K562 (cell line): ENCODE measurements at regions not wholly inside any gene's neighbourhood (a gene's known extent, or its start where the extent isn't known, plus 50 kb on each side); places are given as distances from the start of the nearest gene placed in this dataset.

Experiments
- ATAC-seq: fragments of 200-7000 bp; cut with Tn5 transposase; 3 replicates; pipeline ENCODE4 v1.9.1; 2020; ENCODE audit warnings: moderate library complexity
- BruUV-seq: library from RNA; stranded (reverse); fragments of 400-500 nt; replicated peaks from 2 replicates; lab custom pipeline; 2021; lab: Mats Ljungman, UMichigan
- CTCF ChIA-PET: fragments of 300-600 bp; formaldehyde crosslinking; extraction: SDS; loops from one replicate; lab custom pipeline; 2021; ENCODE audit warnings: low intra/inter-chr PET ratio; lab: Yijun Ruan, JAX
- POLR2A ChIA-PET: fragments of 300-600, 350-650 bp; sonication (Branson Sonifier 250); formaldehyde crosslinking; extraction: SDS; loops from one replicate; lab custom pipeline; 2021; ENCODE audit warnings: antibody characterized with exemption, inconsistent platforms; lab: Yijun Ruan, JAX
- DNase-seq, 4 experiments: peaks; one replicate each; pipeline versions ENCODE4 v3.0.0 to v3.0.0-alpha.2; 2011 to 2018; ENCODE audit warnings: low spot score in 3 of 4, mixed read lengths in 3 of 4; ENCODE audit errors: extremely low read depth in 1 of 4
- FAIRE-seq: peaks from 2 replicates; lab custom pipeline; 2011; peaks lifted over from hg19 to GRCh38; lab: Jason Lieb, UNC
- H2AFZ ChIP-seq: 2 replicates; pipeline ENCODE4 v1.6.0; 2011; ENCODE audit warnings: low read depth, low read length, control low read depth, inconsistent platforms
- H3K27ac ChIP-seq: fragments of 200-600 bp; 3 replicates; pipeline ENCODE4 v1.8.0; 2011; ENCODE audit warnings: low read depth, mild to moderate bottlenecking, control low read depth, inconsistent platforms, low read length, moderate library complexity, mixed read lengths; ENCODE audit errors: extremely low read depth
- H3K27me3 ChIP-seq, 2 experiments: fragments of 300-600 bp in 1 of 2; 2 replicates in 1 of 2; 3 replicates in 1 of 2; pipeline versions ENCODE4 v1.6.0 to v1.8.0; 2011; ENCODE audit warnings: inconsistent platforms in 2 of 2, low read length in 2 of 2, mild to moderate bottlenecking in 1 of 2, mixed read lengths in 1 of 2, moderate library complexity in 1 of 2; ENCODE audit not compliant: control insufficient read depth in 2 of 2, insufficient read depth in 2 of 2
- H3K36me3 ChIP-seq: fragments of 300-600 bp; 3 replicates; pipeline ENCODE4 v1.8.0; 2011; ENCODE audit warnings: mild to moderate bottlenecking, low read length, inconsistent platforms; ENCODE audit not compliant: control insufficient read depth, insufficient read depth
- H3K4me1 ChIP-seq, 2 experiments: fragments of 200-600 bp in 1 of 2; replicated peaks in 1 of 2; 2 replicates in 1 of 2; 3 replicates in 1 of 2; pipeline versions ENCODE4 v1.5.1 to v1.8.0; 2011; ENCODE audit warnings: inconsistent platforms in 2 of 2, low read length in 2 of 2, mild to moderate bottlenecking in 1 of 2, mixed read lengths in 1 of 2, moderate library complexity in 1 of 2; ENCODE audit not compliant: control insufficient read depth in 2 of 2, insufficient read depth in 2 of 2
- H3K4me2 ChIP-seq: 2 replicates; pipeline ENCODE4 v1.6.1; 2011; ENCODE audit warnings: low read length, control low read depth, inconsistent platforms, mixed read lengths; ENCODE audit not compliant: insufficient read depth
- H3K4me3 ChIP-seq: fragments of 200-600 bp; sonication (generic), shearing (Covaris generic); 2 replicates; pipeline ENCODE4 v1.5.1; 2016; ENCODE audit warnings: control low read depth, inconsistent platforms
- H3K79me2 ChIP-seq: fragments of 200-600 bp; 3 replicates; pipeline ENCODE4 v1.8.0; 2011; ENCODE audit warnings: low read length, inconsistent platforms; ENCODE audit not compliant: control insufficient read depth, insufficient read depth
- H3K9ac ChIP-seq, 2 experiments: 2 replicates each; pipeline versions ENCODE4 v1.6.0 to v1.6.1; 2011; ENCODE audit warnings: low read depth in 2 of 2, low read length in 2 of 2, control low read depth in 1 of 2, inconsistent platforms in 1 of 2, mild to moderate bottlenecking in 1 of 2, mixed read lengths in 1 of 2; ENCODE audit not compliant: insufficient read depth in 1 of 2
- H3K9me1 ChIP-seq: one replicate; pipeline ENCODE4 v1.6.0; 2011; ENCODE audit warnings: inconsistent platforms, mild to moderate bottlenecking, low read length, moderate library complexity; ENCODE audit not compliant: control insufficient read depth, insufficient read depth
- H3K9me3 ChIP-seq: replicated peaks from 2 replicates; pipeline ENCODE4 v1.5.1; 2011; ENCODE audit warnings: low read depth, low read length, inconsistent platforms; ENCODE audit not compliant: control insufficient read depth, insufficient read depth
- H4K20me1 ChIP-seq: replicated peaks from 2 replicates; pipeline ENCODE4 v1.6.1; 2011; ENCODE audit warnings: low read length, inconsistent platforms, mixed read lengths; ENCODE audit not compliant: control insufficient read depth, insufficient read depth
- HDAC2 ChIP-seq: fragments of 450-650 bp; IDR thresholded peaks from 2 replicates; pipeline ENCODE4 v1.6.1; 2016; ENCODE audit warnings: mild to moderate bottlenecking
- HMGN3 ChIP-seq: IDR thresholded peaks from 2 replicates; pipeline ENCODE4 v1.6.1; 2011; ENCODE audit warnings: borderline replicate concordance, low read depth, mild to moderate bottlenecking, mixed read lengths, low read length; ENCODE audit not compliant: insufficient read length; ENCODE audit errors: extremely low read depth
- HNRNPH1 ChIP-seq: fragments of 200-400 bp; formaldehyde crosslinking; optimal IDR thresholded peaks from 2 replicates; pipeline ENCODE3; 2017; ENCODE audit warnings: low read depth, mild to moderate bottlenecking, low read length, moderate library complexity
- MECOM ChIP-seq: fragments of 250-450 bp; sonication (Bioruptor Pico); IDR thresholded peaks from 2 replicates; pipeline ENCODE4 v1.8.0; 2022; ENCODE audit warnings: inconsistent platforms
- PML ChIP-seq: IDR thresholded peaks from 2 replicates; pipeline ENCODE4 v1.6.1; 2012; ENCODE audit warnings: low read length, inconsistent platforms
- RBM15 ChIP-seq: fragments of 200-400 bp; formaldehyde crosslinking; IDR thresholded peaks from 2 replicates; pipeline ENCODE4 v1.6.1; 2018; ENCODE audit warnings: mild to moderate bottlenecking, low read length, moderate library complexity; ENCODE audit not compliant: insufficient read depth
- XRCC3 ChIP-seq: fragments of 450-650 bp; IDR thresholded peaks from 2 replicates; pipeline ENCODE4 v1.6.1; 2017; ENCODE audit warnings: mild to moderate bottlenecking, moderate library complexity
- ZBED1 ChIP-seq: IDR thresholded peaks from 2 replicates; pipeline ENCODE4 v1.6.1; 2014
- ZNF197 ChIP-seq: fragments of 200-800 bp; sonication (Bioruptor generic); IDR thresholded peaks from 2 replicates; pipeline ENCODE4 v1.6.1; 2016; ENCODE audit warnings: low read depth, missing genetic modification characterization, missing compliant biosample characterization
- ZNF274 ChIP-seq: IDR thresholded peaks from 2 replicates; pipeline ENCODE4 v1.6.1; 2011; ENCODE audit warnings: low read depth, mild to moderate bottlenecking, low read length, moderate library complexity, borderline replicate concordance
- ZNF41 ChIP-seq: fragments of 250-450 bp; sonication (Bioruptor Pico); conservative IDR thresholded peaks from 2 replicates; pipeline ENCODE4 v1.4.0; 2020; ENCODE audit warnings: mild to moderate bottlenecking
- WGBS: fragments of 100-300 bp; shearing (Covaris generic); methylation state at CpG from one replicate; pipeline ENCODE4 v1.1.6; 2016; ENCODE audit warnings: low coverage, mixed read lengths; ENCODE audit not compliant: insufficient coverage; ENCODE audit errors: missing lambda C conversion rate; 5-methylcytosine and 5-hydroxymethylcytosine counted together
- in situ Hi-C: fragments of 300-500 bp; cut with MboI; formaldehyde crosslinking; loops from 4 replicates; pipeline ENCODE4 v1.15.0; 2018; ENCODE audit warnings: inconsistent platforms, mixed read lengths
- intact Hi-C: fragments of 100-400 bp; cut with micrococcal nuclease; formaldehyde crosslinking; loops from 2 replicates; pipeline ENCODE4 v1.14.2; 2022
- TF ChIP-seq, protein P1 (sequence below): sonication (generic); formaldehyde crosslinking; IDR thresholded peaks from 2 replicates; pipeline ENCODE4 v1.8.1; 2023; ENCODE audit warnings: mild to moderate bottlenecking, missing genetic modification reagents
- TF ChIP-seq, protein P2 (sequence below): fragments of 250-450 bp; sonication (Bioruptor Pico); IDR thresholded peaks from 2 replicates; pipeline ENCODE4 v1.8.0; 2022; ENCODE audit warnings: moderate library complexity, mild to moderate bottlenecking, inconsistent platforms

DNA sequence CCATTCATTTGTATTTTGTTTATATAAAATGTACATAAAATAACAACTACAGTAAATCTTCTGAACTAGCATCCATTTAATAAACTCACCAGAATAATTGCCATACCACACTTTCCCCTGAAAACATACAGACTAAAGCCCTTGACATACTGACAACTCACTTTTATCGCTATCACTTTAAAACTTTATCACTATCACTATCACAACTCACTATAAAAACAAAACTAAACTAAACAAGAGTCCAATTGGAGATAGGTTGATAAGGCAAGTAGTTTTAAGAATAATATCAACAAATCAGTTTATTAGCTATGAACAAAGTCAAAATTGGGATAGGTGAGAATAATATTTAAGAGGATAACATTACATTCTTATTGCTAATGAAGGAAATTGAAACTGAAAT is 108.9 kb downstream of the SLITRK6 start (continued):
- TF ChIP-seq, protein P1, sequence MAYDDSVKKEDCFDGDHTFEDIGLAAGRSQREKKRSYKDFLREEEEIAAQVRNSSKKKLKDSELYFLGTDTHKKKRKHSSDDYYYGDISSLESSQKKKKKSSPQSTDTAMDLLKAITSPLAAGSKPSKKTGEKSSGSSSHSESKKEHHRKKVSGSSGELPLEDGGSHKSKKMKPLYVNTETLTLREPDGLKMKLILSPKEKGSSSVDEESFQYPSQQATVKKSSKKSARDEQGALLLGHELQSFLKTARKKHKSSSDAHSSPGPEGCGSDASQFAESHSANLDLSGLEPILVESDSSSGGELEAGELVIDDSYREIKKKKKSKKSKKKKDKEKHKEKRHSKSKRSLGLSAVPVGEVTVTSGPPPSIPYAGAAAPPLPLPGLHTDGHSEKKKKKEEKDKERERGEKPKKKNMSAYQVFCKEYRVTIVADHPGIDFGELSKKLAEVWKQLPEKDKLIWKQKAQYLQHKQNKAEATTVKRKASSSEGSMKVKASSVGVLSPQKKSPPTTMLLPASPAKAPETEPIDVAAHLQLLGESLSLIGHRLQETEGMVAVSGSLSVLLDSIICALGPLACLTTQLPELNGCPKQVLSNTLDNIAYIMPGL (CRISPR knock-in tag) = no peak
- TF ChIP-seq XRCC3 (no peak), PML (no peak), ZBED1 (no peak), ZNF274 (no peak), HMGN3 (no peak), ZNF197 (CRISPR knock-in tag) (no peak)

DNA sequence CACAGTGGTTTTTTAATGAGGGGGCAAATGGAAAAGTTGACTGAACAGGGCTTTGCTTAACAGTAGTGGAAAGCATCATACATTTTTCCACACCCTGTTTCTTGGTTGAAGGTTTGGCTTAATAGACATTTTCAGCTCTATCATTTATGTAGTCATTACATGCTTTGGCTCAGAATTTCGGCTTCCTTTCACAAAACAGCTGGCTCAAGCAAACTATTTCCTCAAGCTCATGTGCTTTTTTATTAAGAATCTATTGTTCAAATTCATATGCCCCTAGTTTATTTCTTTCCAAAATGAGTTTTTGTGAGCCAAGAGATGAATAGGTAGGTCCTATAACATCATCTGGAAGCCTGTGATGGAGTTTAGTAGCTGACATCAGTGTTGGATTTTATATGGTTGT is 113.8 kb downstream of the SLITRK6 start:
- no peak overlapping the region for H3K4me2 ChIP-seq
- no peak for FAIRE-seq
- no TSS peak for BruUV-seq
- H3K79me2 ChIP-seq = no peaks in the 10 kb centered on the region
- intact Hi-C loops = no loop called here
- no peaks in the 10 kb centered on the region for H4K20me1 ChIP-seq
- H3K9me1 ChIP-seq = no peaks in the 10 kb centered on the region
- H3K9ac ChIP-seq = no peak overlapping the region
- ChIA-PET POLR2A (no interaction called here), CTCF (no interaction called here)
- no peak overlapping the region for H3K4me3 ChIP-seq
- H3K36me3 ChIP-seq = no peaks in the 10 kb centered on the region
- no peak overlapping the region for H2AFZ ChIP-seq
- TF ChIP-seq RBM15 (no peak), HNRNPH1 (no peak), ZNF41 (CRISPR knock-in tag) (no peak), HDAC2 (no peak), MECOM (CRISPR knock-in tag) (no peak)
- TF ChIP-seq, protein P2, sequence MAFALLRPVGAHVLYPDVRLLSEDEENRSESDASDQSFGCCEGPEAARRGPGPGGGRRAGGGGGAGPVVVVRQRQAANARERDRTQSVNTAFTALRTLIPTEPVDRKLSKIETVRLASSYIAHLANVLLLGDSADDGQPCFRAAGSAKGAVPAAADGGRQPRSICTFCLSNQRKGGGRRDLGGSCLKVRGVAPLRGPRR (CRISPR knock-in tag) = no peak
- TF ChIP-seq, all 486 proteins: peak for 0
- H3K4me1 ChIP-seq = no peaks in the 10 kb centered on the region
- no peaks in the 10 kb centered on the region for H3K27me3 ChIP-seq
- ATAC-seq (no peak), DNase-seq (no peak)
- H3K27ac ChIP-seq = no peak overlapping the region
- 0% methylated on average over 1 of the region's 1 CpG for WGBS
- H3K9me3 ChIP-seq = no peaks in the 10 kb centered on the region
- in situ Hi-C loops = no loop called here
